AG04449 (cell line): ENCODE measurements at regions not wholly inside any gene's neighbourhood (a gene's known extent, or its start where the extent isn't known, plus 50 kb on each side); places are given as distances from the start of the nearest gene placed in this dataset.

Experiments
- CTCF ChIA-PET: fragments of 350-600 bp; formaldehyde crosslinking; extraction: SDS; loops from one replicate; lab custom pipeline; 2021; ENCODE audit warnings: antibody characterized with exemption; lab: Yijun Ruan, JAX
- POLR2A ChIA-PET: fragments of 400-600, 350-600 bp; formaldehyde crosslinking; extraction: SDS; loops from one replicate; lab custom pipeline; 2020; ENCODE audit warnings: antibody characterized with exemption, inconsistent platforms; lab: Yijun Ruan, JAX
- DNase-seq: peaks from one replicate; pipeline ENCODE4 v3.0.0-alpha.2; 2010; ENCODE audit warnings: low read depth, low spot score
- H3K4me3 ChIP-seq: 2 replicates; pipeline ENCODE4 v1.5.1; 2011; ENCODE audit warnings: low read depth, mild to moderate bottlenecking, control low read depth, low read length
- CTCF ChIP-seq: IDR thresholded peaks from one replicate; pipeline ENCODE4 v1.5.1; 2011; ENCODE audit warnings: mild to moderate bottlenecking, moderate library complexity, low read length, control low read depth, inconsistent platforms; ENCODE audit not compliant: insufficient read depth; ENCODE audit errors: missing control alignments

GRCh38 chr3:104835376-104835775 lies 531.3 kb upstream of the ALCAM start:
- TF ChIP-seq CTCF, result no peak
- no peak overlapping the region for H3K4me3 ChIP-seq
- CTCF ChIA-PET, result interaction anchor here (1.1 kb wide), 1 partner anchor 11 kb away, joined by 3 read pairs; no protein-coding TSS in a partner anchor
- no peak for DNase-seq
- POLR2A ChIA-PET, result no interaction called here

DNA sequence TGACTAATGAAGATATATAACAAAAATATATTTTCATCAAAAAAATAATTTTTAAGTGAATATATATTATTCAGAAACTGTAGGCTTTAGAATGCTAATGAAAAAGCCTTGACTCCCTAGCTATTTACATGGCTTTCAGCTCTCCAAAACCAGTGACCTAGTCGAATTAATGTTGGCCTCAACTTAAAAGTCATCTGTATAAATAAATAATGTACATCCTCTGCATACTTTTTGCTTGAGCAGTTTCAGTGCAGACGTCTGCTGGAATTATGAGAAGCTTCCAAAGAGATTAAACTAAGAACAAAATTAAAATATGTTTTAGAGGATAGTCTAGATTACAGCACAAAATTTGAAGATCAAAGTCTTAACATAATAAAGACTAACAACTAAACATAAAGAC lies 520.4 kb upstream of the ALCAM start:
- no peak for TF ChIP-seq CTCF
- CTCF ChIA-PET, result interaction anchor here (0.8 to 0.9 kb wide), 2 partner anchors 10 to 94 kb away, joined by 3 read pairs; no protein-coding TSS in a partner anchor
- no peak overlapping the region for H3K4me3 ChIP-seq
- POLR2A ChIA-PET, result no interaction called here
- peak; percentile 78 for DNase-seq

GRCh38 chr3:104849070-104849469 lies 517.6 kb upstream of the ALCAM start:
- no peak overlapping the region for H3K4me3 ChIP-seq
- CTCF ChIA-PET, result no interaction called here
- POLR2A ChIA-PET, result no interaction called here
- TF ChIP-seq CTCF, result no peak
- no peak for DNase-seq

DNA sequence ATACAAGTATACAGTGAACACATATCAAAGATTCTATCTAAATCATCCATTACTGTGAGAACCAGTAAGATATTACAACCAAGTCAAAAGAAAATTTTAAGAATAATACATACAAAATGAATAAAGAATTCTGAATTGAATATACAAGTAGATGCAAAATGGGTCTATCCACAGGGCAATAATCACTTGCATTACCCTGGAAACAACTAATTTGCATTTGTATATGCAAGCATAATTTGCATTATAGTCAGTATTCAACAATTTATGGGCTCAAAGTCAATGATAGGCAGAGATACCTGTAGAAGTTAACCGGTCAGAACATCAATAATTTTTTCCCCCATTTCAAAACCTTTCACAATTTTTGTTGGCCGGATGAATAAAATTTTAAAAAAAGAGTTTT lies 512.2 kb upstream of the ALCAM start:
- POLR2A ChIA-PET, result no interaction called here
- no peak for DNase-seq
- CTCF ChIA-PET, result no interaction called here
- H3K4me3 ChIP-seq, result no peak overlapping the region
- no peak for TF ChIP-seq CTCF

DNA sequence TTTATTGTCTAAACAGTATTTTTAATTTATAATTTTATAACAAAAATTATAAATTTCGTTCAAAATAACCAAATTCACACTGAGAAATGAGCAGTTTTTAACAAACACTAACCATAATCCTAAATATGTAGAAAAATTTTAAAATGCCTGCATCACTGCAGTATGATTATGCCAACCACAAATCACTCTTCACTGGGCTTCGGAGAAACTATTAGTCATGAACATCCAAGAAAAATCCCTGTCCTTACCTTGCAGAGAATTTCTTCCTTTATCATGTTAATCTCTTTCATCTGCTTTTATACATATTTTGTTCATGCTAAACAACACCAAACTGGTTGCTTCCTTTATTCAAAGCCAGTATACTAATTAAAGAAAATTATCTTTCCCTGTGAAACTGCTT lies 511.0 kb upstream of the ALCAM start:
- no peak overlapping the region for H3K4me3 ChIP-seq
- no peak for TF ChIP-seq CTCF
- ChIA-PET POLR2A (no interaction called here), CTCF (no interaction called here)
- DNase-seq, result no peak

DNA sequence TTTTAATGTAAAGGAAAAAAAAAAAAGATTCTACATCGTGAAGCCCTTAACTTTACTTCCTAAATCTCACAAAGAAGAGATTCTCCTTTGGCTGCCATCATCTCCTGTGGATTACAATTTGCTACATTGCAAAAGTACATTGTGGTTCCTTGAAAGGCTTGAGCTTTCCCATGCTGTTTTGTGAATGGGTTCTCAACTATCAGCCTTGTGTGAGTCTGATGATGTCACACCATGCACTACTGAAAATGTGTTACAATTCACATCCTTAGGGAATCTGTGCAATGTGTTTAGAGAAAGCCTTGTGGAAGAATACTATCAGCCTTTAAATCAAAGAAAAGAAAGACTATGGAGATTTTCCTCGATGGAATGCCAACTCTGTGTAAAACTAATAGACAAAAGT lies 510.0 kb upstream of the ALCAM start:
- no peak for TF ChIP-seq CTCF
- DNase-seq, result no peak
- no peak overlapping the region for H3K4me3 ChIP-seq
- ChIA-PET CTCF (interaction anchor here (0.6 to 1.0 kb wide), 2 partner anchors 23 to 57 kb away, joined by 3 read pairs; no protein-coding TSS in a partner anchor), POLR2A (no interaction called here)
